ENCODE measurements at regions not wholly inside any gene's neighbourhood (a gene's known extent, or its start where the extent isn't known, plus 50 kb on each side); places are given as distances from the start of the nearest gene placed in this dataset.

DNA sequence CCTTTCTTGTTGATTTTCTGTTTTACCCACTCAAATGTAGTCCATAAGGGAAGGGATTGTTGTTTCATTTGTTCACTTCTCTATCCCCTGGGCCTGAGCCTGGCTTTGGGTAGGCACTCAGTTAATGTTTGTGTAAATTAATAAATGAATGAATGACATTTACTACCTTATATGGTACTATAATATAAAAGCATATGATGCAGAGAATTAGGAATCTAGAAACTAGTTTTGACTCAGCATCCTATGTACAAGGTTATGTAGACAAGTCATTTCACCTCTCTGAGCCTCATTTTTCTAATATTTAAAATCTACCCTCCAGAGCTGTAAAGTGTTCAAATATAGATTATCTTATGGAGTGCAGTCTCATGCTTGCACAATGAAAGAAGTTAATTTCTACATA lies 68.9 kb upstream of the S1PR1 start:
- no peak overlapping the region for H3K4me3 Mint-ChIP-seq (ENCODE audit: unreplicated experiment)
- H3K27me3 Mint-ChIP-seq (ENCODE audit: unreplicated experiment): peaks cover 2% of the 10 kb centered on the region
- H3K27ac Mint-ChIP-seq (ENCODE audit: unreplicated experiment): no peak overlapping the region
- TF ChIP-seq, protein P1, sequence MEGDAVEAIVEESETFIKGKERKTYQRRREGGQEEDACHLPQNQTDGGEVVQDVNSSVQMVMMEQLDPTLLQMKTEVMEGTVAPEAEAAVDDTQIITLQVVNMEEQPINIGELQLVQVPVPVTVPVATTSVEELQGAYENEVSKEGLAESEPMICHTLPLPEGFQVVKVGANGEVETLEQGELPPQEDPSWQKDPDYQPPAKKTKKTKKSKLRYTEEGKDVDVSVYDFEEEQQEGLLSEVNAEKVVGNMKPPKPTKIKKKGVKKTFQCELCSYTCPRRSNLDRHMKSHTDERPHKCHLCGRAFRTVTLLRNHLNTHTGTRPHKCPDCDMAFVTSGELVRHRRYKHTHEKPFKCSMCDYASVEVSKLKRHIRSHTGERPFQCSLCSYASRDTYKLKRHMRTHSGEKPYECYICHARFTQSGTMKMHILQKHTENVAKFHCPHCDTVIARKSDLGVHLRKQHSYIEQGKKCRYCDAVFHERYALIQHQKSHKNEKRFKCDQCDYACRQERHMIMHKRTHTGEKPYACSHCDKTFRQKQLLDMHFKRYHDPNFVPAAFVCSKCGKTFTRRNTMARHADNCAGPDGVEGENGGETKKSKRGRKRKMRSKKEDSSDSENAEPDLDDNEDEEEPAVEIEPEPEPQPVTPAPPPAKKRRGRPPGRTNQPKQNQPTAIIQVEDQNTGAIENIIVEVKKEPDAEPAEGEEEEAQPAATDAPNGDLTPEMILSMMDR (IDR thresholded peaks at IDR 0.05; ENCODE audit: unreplicated experiment): no peak
- H3K4me1 Mint-ChIP-seq (ENCODE audit: unreplicated experiment): peaks cover 5% of the 10 kb centered on the region
- H3K9me3 Mint-ChIP-seq (ENCODE audit: unreplicated experiment): no peaks in the 10 kb centered on the region
- DNase-seq (ENCODE audit: low spot score): no peak
- no peaks in the 10 kb centered on the region for H3K36me3 Mint-ChIP-seq (ENCODE audit: low read depth, unreplicated experiment)

DNA sequence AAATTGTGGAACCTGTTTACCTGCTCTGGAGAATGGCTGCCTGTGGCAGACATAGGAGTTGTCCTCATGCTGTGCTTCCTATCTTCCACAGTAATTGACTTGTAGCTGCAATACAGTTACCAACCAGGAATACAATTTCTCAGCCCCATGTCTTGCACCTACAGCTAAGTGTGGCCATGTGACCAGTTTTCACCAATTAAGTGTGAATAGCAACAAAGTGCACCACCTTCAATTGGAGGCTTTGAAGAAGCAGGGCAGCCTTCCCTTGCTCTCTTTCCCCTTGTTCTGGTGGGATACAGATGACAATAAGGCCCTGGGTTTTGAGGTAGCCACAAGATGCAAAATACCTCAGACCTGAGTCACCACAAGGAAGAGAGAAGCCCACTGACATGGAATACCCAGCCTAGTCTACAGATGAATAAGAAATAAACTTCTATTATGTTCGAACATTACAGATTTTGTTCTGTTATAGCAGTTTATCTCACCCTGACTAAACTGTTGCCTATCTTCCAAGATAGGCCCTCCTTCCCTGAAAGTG lies 70.2 kb upstream of the S1PR1 start:
- H3K4me3 Mint-ChIP-seq (ENCODE audit: unreplicated experiment): no peak overlapping the region
- H3K27ac Mint-ChIP-seq (ENCODE audit: unreplicated experiment): no peak overlapping the region
- no peaks in the 10 kb centered on the region for H3K9me3 Mint-ChIP-seq (ENCODE audit: unreplicated experiment)
- TF ChIP-seq, protein P1 (IDR thresholded peaks at IDR 0.05; ENCODE audit: unreplicated experiment): no peak
- peaks cover 10% of the 10 kb centered on the region for H3K4me1 Mint-ChIP-seq (ENCODE audit: unreplicated experiment)
- peaks cover 2% of the 10 kb centered on the region for H3K27me3 Mint-ChIP-seq (ENCODE audit: unreplicated experiment)
- no peaks in the 10 kb centered on the region for H3K36me3 Mint-ChIP-seq (ENCODE audit: low read depth, unreplicated experiment)
- no peak for DNase-seq (ENCODE audit: low spot score)

DNA sequence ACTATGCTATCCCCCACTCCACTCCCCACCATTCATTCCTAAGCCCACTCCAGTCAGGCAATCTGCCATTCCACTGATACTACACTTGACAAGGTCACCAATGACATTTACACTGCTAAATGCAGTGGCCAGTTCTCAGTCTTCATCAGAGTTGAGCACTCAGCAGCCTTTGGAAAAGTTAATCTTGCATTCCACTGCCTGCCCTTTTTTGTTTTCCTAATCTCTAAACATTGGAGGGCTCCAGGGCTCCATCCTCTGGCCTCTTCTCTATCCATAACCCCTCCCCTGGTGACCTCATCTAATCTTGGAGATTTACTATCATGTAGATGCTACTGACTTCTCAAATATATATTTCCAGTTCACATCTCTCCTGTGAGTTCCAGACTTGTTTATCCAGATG lies 70.9 kb upstream of the S1PR1 start:
- Mint-ChIP-seq H3K4me1 (ENCODE audit: unreplicated experiment) (peaks cover 10% of the 10 kb centered on the region), H3K4me3 (ENCODE audit: unreplicated experiment) (no peak overlapping the region), H3K27me3 (ENCODE audit: unreplicated experiment) (peaks cover 2% of the 10 kb centered on the region), H3K9me3 (ENCODE audit: unreplicated experiment) (no peaks in the 10 kb centered on the region), H3K36me3 (ENCODE audit: low read depth, unreplicated experiment) (no peaks in the 10 kb centered on the region), H3K27ac (ENCODE audit: unreplicated experiment) (no peak overlapping the region)
- no peak for DNase-seq (ENCODE audit: low spot score)
- TF ChIP-seq, protein P1 (IDR thresholded peaks at IDR 0.05; ENCODE audit: unreplicated experiment): no peak

DNA sequence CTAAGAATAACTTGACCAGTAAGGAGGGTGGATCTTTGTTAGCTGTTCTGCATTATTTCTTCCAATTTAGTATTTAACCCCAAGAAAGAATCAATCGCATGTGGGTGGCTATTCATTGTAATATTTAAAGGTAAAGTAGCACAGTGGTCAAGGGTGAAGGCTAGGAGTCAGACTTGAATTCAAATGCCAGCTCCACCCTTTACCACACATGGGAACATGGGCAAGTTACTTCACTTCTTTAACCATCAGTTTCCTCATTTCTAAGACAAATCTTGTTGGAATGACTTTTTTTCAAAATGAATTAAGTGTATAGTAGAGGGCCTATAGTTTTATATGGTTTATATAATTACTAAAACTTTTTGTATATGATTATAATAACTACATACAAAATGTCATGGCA lies 71.3 kb upstream of the S1PR1 start:
- H3K9me3 Mint-ChIP-seq (ENCODE audit: unreplicated experiment): no peaks in the 10 kb centered on the region
- H3K4me1 Mint-ChIP-seq (ENCODE audit: unreplicated experiment): peaks cover 10% of the 10 kb centered on the region
- DNase-seq (ENCODE audit: low spot score): no peak
- H3K4me3 Mint-ChIP-seq (ENCODE audit: unreplicated experiment): no peak overlapping the region
- TF ChIP-seq, protein P1 (IDR thresholded peaks at IDR 0.05; ENCODE audit: unreplicated experiment): no peak
- H3K27me3 Mint-ChIP-seq (ENCODE audit: unreplicated experiment): peaks cover 2% of the 10 kb centered on the region
- H3K27ac Mint-ChIP-seq (ENCODE audit: unreplicated experiment): no peak overlapping the region
- no peaks in the 10 kb centered on the region for H3K36me3 Mint-ChIP-seq (ENCODE audit: low read depth, unreplicated experiment)

DNA sequence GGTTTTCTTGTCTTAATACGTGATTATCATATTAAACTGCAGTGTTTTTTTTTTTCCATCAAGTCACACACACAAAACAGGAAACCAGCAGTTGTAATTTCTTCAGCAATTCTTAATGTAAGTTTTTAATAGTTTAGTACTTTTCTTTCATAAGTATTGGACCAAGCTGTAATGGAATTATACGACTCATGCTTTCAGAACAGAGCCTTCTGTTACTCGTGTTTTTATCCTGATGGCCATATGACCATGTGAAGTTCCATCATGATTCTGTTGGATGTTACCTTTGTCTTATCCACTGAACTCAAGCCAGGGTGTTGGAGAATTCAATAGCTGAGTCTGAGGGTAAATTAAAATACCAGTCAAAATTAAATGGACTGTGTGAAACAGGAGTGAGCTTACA lies 72.0 kb upstream of the S1PR1 start:
- TF ChIP-seq, protein P1 (IDR thresholded peaks at IDR 0.05; ENCODE audit: unreplicated experiment): no peak
- H3K27ac Mint-ChIP-seq (ENCODE audit: unreplicated experiment): no peak overlapping the region
- H3K36me3 Mint-ChIP-seq (ENCODE audit: low read depth, unreplicated experiment): no peaks in the 10 kb centered on the region
- H3K4me1 Mint-ChIP-seq (ENCODE audit: unreplicated experiment): peaks cover 10% of the 10 kb centered on the region
- H3K9me3 Mint-ChIP-seq (ENCODE audit: unreplicated experiment): no peaks in the 10 kb centered on the region
- no peak for DNase-seq (ENCODE audit: low spot score)
- H3K4me3 Mint-ChIP-seq (ENCODE audit: unreplicated experiment): no peak overlapping the region
- H3K27me3 Mint-ChIP-seq (ENCODE audit: unreplicated experiment): peaks cover 2% of the 10 kb centered on the region
